HG03571 (cell line): ENCODE measurements at regions not wholly inside any gene's neighbourhood (a gene's known extent, or its start where the extent isn't known, plus 50 kb on each side); places are given as distances from the start of the nearest gene placed in this dataset.
"Not testable (repeated sequence)": the region's sequence is repeated elsewhere in the genome, so short reads cannot be mapped to it uniquely, and the experiment has no call there.

Experiments used
- ATAC-seq: cut with Tn5 transposase; IDR thresholded peaks from one replicate; pipeline ENCODE4 v1.9.1; 2021; ENCODE audit not compliant: unreplicated experiment

- peak; percentile 99 for ATAC-seq
These were observed 55.2 kb upstream of the GBE1 start for GRCh38 chr3:81816473-81817250.

GRCh38 chr3:81812098-81812497 lies 50.7 kb upstream of the GBE1 start:
- not testable (repeated sequence) for ATAC-seq
